GM21717 (cell line): ENCODE measurements at regions not wholly inside any gene's neighbourhood (a gene's known extent, or its start where the extent isn't known, plus 50 kb on each side); places are given as distances from the start of the nearest gene placed in this dataset.

ENCODE experiments used
- ATAC-seq: cut with Tn5 transposase; IDR thresholded peaks from one replicate; pipeline ENCODE4 v1.9.1; 2021; ENCODE audit warnings: mild to moderate bottlenecking, moderate library complexity; ENCODE audit not compliant: unreplicated experiment

DNA sequence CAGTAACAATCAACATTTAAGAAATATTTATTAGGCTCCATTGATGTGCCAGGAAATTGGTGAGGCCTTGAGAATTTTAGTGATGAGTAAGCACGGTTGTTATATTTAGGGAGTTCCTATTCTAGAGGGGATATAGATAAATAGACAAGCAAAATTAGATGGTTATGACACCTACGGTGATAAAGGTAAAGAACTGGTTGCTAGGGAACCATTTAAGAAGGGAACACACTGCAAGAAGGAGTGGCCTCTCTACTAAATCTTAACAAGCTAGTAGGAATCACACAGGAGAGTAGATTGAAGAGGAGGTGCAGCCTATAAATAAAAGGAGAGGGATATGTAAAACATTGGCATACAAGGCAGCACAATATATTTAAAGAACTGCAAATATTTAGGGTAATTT, 155.2 kb downstream of the LRIG3 start:
- no peak for ATAC-seq

DNA sequence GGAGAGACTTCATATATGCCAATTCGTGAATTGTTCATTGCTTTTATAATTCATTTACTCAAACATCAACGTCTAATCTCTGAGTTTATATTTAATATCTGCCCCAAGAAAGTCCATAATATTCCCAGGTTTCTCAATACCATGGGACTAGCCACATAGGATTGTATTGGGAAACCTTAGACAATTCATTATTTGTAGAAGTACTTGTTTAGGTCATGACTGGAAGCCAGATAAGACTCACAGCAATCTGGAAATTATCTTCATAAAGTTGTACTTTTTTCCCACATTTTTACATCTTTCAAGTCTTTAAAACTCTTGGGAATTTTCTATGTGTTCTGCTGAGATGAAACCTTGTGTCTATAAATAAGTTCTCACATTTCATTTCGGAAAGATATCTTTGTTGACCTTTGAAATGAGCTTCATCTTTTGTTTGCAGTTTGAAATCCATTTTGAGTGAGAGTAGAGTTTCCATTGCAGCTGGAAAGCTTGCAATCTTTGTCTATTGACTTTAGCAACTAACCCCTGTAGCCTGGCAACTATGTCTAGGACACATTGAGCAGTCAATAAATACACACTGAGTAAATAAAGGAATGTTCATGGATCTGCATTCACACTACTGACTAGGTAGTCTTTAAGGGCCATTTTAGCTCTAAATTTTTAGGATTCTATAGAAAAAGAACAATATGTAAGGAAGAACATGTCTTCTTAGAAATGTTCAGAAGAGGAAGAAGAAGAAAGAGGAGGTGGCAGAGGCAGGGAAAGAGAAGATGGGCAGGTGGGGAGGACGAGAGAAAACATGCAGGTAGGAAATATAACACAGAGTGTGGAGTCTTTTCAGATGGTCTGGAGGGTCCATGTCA, 154.4 kb downstream of the LRIG3 start:
- no peak for ATAC-seq

DNA sequence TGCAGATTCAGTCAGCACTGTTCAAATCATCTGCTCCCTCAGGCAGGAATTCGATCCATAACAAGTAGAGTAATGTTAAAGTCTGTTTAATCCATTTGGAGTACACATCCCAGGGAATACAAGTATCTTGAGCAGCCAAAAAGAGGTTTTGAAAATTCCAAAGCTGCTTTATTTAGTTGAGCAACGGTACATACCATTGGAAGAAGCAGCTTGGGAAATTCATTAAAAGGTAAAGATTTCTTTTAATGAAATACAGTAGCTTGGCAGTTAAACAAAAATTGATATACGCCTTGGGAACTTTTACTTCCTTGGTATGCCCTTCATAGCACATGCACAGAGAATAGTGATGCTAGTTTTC, 153.8 kb downstream of the LRIG3 start:
- ATAC-seq = no peak

DNA sequence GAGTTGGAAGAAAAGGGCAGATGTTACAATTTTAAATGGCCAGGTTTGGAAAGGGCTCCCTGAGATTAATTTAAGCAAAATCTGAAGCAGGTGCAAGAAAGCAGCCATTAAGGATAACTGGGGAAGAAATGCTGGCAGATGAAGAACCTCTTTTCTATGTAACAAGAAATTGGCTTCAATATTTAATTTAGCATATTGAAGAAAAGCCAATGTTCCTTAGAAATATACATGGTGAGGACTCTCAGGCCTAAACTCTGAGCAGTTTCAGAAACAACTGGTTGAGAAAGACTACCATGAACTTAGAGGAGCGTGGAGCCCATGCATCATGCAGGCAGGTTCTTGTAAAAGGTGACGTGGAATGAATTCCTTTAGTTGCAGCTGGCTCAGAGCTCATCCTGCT, 152.8 kb downstream of the LRIG3 start:
- no peak for ATAC-seq

DNA sequence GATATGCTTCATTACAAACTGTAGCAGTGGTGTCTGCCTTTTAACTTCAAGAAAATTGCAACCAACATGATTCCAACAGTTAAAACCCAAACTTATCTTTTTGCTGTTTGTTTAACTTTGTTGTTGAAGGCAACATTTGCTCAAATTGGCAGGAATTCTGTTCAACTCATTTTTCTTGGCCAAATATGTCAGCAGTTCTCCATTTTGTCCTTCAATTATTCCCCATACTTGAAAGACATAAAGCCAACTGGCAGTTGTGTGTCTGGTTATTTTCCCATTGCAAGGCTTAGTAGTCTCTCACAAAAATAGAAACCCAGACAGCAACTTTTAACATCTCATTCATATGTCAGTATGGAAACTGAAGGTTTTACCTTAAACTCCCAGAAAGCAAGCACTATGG, 146.3 kb downstream of the LRIG3 start:
- no peak for ATAC-seq

DNA sequence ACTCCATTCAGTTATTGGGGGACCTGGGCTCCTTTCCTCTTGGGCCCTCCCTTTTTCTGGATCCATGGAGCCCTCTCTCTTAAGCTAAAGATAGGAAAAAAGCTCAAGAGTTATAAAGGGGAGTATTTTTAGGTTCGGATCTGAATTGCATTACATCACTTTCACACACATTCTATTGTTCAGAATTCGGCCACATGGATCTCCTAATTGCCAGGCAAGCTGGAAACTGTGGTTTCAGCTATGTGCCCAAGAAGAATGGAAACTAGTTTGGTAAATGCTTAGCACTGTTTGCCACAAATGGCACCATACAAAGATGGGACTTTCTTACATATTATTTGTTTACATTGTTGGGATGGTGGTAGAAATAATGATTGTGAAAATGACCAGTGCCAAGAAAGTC, 145.6 kb downstream of the LRIG3 start:
- ATAC-seq = no peak

DNA sequence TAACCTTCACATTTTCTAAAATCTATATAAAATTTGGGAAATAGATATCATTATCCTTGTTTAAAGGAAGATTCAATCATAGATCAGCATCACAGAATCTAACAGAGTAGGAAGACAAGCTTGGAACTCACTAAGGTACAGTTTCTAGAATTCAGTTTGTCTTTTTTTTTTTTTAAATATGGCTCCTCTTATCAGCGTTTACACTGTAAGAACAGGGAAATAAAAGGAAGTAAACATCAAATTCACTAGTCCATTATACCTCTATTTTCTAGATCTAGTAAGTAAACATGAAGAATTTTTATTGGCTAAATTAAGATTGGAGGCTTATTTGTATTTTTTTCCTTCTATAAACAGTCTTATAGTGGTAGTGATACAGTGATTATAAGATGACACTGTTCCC, 144.9 kb downstream of the LRIG3 start:
- ATAC-seq = no peak

DNA sequence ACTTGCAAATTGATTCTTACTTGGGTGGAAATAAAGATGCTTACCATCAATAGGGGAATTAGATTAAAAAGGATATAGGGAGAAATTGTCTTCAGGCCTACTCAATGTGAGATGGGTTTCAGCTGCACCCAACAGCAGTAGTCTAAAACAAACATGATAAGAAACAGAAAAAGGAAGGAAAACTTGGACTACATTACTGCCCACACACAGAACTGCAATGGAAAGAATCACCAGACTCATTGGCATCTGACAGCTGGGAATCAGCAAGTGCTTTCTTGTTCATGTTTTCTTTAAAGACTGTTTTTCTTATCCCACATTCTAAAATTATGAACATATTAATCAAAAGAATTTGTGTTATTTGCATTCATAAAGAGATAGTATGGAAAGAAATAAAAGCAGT, 144.2 kb downstream of the LRIG3 start:
- ATAC-seq = no peak

DNA sequence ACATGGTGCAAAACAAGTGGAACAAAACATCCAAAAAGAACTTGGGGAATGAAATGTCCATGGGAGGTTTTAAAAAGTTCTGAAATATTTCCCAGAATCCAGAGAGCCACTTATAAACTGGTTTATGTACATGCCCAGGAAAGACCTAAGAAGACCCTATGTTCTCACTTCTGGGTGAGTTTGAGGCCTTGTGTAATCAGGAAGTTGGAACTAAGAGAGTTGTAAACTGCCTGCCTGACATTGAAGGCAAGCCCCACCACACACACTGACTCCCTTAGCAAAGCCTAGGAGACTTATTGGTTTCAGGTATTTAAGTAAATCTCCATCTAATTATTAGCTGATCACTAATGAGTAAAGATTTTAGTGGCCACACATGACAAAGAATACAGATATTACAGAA, 142.5 kb downstream of the LRIG3 start:
- ATAC-seq = no peak

DNA sequence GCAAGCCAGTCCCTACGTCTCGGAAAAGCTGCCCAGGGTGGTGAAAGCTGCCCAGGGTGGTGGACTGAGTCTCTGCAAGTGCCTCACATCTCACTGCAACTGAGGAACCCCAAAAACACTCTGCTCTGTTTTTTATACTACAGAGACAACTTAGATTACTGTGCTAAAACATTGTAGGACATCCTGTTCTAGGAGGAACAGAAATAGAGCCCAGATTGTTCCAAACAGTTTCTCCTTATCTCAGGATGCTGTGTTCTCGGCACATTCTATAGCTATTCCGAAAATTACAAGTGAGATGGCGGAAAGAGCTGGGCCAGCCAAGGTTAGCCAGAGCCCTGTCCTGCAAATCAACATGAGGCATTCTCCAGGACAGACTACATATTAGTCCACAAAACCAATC, 138.7 kb downstream of the LRIG3 start:
- no peak for ATAC-seq

DNA sequence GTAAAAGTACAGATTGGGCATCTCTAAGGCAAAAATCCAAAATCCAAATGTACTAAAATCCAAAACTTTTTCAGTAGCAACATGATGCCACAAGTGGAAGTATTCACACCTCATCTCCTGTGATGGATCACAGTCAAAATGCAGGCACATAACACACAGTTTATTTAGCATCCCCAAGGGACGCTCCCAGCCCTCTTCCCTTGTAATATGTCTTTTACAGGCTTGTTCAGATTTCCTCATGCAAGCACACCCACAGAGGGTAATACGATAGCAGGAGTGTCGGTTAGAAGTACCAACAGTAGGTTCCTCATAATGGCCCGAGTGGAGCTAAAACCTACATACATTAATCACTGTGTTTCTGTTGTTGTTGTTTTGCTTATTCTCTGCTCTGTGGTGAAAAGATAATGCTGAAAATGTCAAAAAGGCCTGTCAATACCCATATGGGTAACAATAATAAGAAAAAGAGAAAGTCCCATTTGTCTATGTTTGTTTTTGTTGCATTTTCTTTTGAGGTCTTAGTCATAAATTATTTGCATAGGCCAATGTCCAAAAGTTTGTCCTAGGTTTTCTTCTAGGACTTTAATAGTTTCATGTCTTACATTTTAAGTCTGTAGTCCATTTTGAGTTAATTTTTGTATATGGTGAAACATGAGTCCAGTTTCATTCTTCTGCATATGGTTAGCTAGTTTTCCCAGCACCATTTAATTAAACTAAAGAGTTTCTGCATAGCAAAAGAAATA, 133.1 kb downstream of the LRIG3 start:
- no peak for ATAC-seq

DNA sequence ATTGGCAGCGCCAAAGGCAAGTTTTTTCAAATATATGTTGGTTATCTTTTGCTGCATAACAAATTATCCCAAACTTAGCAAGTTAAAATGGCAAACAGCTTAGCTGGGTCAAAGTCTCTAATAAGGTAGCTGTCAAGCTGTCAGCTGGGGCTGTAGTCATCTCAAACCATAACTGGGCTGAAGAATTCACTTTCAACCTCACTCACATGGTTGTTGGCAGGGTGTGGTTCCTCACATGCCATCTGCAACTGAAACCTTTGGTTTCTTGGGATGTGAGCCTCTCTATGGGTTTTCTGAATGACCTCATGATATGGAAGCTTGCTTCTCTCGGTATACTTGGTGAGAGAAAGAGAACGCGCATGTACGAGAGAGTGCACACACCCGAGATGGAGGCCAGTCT, 125.4 kb downstream of the LRIG3 start:
- no peak for ATAC-seq

DNA sequence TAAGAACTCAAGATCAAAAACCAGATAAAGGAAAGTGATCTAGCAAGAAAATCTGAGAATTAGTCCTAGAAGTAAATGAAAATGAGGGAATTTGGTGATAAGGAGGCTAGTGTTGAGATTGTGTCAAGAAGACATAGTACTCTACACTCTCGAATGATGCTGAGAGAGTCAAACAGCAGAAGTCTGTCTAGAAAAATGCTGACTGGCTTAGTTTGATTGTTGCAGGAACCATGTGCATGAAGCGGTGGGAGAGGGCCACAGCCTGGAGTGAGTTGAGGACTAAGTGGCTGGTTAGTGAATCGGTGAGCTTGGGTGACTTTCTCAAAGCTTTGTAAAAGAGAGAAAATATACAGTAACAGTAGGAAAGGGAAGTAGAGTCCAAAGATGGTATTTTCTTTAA, 124.5 kb downstream of the LRIG3 start:
- ATAC-seq = no peak

DNA sequence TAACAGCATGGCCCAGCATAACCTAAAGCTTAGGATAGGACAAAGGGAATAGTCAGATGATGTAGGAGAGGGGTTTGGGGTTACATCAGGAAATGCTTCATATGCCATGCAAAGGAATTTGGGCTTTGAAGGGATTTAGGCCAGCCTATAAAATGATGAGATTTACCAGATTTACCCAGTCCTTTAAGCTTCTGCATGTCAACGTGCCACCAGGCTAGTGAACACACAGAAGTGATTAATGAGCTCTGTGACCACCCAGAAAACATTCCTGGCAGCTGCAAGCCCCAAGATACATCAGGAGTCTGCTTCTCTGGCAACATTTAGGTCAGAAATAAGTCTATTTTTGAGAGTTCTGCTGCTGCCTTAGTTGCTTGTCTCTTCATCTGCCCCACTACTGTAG, 118.3 kb downstream of the LRIG3 start:
- ATAC-seq = no peak

DNA sequence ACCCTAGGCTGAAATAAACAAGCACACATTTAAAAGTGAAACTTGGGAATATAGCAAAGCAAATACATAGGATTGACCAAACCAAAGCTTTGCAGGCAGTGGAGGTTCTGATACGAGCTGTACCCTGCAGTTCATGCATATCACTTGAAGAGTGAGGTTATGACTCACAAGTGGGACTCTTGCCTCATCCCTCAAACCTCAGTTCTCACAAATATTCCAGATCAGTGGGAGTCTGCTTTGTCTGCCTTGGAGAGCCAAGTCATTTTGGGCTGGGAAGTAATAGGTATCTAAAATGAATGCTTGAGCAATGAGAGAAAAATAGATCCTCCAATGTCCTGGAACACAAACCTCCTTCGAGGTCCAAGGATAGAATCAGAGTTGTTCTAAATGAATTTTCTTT, 116.4 kb downstream of the LRIG3 start:
- no peak for ATAC-seq

DNA sequence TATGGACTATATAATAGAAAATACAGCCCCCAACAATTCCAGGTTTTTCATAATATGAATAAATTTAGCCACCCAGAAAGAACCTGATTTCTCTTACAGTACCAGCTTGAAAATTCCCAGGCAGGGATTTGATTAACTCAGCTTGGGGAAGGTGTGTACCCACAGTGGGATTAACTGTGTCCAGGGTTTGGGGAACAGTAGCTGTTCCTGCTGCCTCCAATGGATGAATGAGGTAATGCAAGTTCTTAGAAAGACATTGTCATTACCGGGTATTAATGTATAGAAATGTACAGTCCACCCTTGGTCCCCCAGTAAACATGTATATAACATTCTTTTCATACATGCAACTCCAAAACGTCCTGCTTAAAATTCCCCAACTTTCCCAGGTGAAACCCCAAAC, 115.6 kb downstream of the LRIG3 start:
- no peak for ATAC-seq

DNA sequence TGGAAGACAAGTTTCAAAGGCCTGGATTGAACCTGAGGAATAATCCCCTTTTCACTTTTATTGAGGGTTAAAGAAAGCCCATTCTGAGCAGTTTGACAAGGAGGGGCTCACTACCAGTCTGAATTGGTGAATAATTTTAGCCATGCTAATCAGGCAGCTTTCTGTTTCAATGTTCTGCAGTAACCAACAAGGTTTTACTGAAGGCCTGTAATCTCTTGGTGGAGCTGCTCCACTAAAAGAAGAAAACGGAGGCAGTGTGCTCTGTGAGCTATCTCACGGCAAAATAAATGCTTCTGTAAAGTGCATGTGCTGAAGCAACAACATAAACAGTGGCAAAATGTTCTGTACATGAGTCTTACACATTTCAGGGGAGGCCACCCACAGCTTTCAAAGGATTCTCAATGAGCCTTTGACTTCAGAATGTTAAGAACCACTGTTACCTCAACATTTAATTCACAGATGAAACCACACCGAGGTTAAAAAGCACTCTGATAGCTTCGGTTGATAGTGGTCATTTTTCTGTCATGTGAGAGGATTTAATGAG, 111.2 kb downstream of the LRIG3 start:
- no peak for ATAC-seq

DNA sequence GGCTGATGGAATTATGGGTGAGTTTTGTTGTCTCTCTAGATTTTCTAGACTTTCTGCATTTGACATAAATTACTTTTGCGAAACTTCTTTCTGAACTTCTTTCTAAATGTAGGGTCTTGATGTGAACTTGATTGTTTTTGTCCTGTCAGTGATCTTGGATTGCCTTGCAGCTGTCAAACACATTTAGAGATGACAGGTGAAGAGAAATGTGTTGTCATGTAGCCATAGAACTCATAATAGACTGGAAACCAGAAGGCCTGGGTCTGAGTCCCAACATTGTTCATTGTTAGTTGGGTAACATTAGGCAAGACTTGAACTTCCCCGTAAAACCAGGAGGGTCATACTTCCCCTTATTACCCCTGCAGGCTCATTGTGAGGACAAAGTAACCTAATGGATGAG, 109.0 kb downstream of the LRIG3 start:
- no peak for ATAC-seq

DNA sequence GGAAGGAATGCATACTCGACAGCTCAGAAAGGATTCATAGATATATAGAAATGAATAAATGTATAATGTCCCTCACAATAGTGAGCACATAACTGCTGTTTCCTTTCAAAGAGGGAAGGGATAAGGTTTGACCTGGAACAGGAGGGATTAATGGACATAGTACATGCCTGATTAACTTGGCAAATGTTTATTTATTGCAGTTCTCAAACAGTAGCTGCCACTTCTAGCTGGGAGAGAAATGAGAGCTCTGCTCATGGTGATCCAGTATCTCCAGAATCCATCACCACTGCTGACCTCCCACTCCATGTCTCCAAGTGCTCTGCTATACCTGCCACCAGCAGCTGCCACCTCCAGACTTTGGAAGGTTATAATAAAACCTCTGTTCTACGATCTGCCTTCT, 108.1 kb downstream of the LRIG3 start:
- no peak for ATAC-seq

DNA sequence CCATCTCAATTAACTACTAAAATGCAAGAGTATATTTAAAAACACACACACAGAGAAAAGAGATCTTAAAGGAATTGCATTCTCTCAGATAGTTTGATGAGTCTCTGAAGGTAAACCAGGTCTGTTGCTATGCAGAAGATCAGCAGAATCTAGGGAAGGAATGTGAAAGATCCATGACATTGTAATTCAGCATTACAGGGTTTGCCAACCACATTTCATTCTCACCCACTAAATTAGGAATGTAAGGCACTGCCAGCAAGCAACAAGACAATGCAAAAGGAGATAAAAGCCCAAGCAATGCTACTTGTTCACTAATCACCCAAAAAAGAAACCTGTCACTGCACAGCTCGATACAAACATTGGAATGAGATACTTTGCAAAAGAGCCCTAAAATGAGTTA, 106.3 kb downstream of the LRIG3 start:
- no peak for ATAC-seq

DNA sequence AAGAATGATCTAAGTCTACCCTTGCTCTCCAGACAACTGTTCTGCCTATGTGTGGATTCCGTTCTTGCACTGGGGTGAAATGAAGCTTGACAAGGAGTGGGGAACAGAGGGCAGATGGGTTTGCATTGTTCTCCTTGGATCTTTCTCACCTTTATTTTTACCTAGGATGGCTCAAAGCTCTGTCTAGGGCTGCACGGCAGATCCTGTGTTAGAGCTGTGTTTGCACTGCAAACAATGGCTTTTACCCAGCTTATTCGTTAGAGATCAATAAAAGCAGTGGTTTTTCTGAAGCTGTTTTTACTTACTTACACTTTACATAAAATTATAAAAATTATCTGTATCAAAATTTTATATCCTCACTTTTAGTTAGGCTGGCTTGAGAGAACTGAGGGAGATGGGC, 105.1 kb downstream of the LRIG3 start:
- no peak for ATAC-seq

DNA sequence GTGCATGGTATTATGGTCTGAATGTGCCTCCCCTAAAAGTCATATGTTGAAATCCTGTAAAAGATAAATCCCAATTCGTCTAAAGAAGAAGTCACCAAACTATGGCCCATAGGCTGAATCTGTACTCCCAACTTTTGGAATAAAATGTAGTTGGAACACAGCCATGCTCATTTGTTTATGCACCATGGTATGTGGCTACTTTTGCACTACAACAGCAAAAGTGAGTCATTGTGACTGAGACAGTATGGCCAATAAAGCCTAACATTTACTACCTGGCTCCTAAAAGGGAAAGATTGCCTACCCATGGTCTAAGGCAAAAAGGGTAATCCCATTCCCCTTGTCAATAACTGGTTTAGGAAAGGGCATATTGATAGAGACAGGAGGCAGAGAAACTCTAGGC, 101.8 kb downstream of the LRIG3 start:
- no peak for ATAC-seq
